ENCODE measurements at regions not wholly inside any gene's neighbourhood (a gene's known extent, or its start where the extent isn't known, plus 50 kb on each side); places are given as distances from the start of the nearest gene placed in this dataset.

DNA sequence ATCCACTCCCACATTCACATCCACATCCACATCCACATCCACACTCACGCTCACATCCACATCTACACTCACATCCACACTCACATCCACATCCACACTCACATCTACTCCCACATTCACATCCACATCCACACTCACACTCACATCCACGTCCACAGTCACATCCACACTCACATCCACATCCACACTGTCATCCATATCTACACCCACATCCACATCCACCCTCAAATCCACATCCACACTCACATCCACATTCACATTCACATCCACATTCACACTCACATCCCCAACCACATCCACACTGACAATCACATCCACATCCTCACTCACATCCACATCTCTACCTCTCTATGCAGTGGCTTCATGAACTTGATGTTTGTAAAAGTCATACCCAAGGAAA lies 190.5 kb downstream of the IRX1 start:
- Mint-ChIP-seq H3K36me3 (ENCODE audit: unreplicated experiment) (no peaks in the 10 kb centered on the region), H3K4me1 (ENCODE audit: low read depth, unreplicated experiment) (peaks cover 9% of the 10 kb centered on the region), H3K27me3 (ENCODE audit: unreplicated experiment) (no peaks in the 10 kb centered on the region), H3K9me3 (ENCODE audit: unreplicated experiment) (no peaks in the 10 kb centered on the region), H3K27ac (ENCODE audit: unreplicated experiment) (no peak overlapping the region), H3K4me3 (ENCODE audit: unreplicated experiment) (no peak overlapping the region)
- DNase-seq, result no peak
- TF ChIP-seq, protein P1, sequence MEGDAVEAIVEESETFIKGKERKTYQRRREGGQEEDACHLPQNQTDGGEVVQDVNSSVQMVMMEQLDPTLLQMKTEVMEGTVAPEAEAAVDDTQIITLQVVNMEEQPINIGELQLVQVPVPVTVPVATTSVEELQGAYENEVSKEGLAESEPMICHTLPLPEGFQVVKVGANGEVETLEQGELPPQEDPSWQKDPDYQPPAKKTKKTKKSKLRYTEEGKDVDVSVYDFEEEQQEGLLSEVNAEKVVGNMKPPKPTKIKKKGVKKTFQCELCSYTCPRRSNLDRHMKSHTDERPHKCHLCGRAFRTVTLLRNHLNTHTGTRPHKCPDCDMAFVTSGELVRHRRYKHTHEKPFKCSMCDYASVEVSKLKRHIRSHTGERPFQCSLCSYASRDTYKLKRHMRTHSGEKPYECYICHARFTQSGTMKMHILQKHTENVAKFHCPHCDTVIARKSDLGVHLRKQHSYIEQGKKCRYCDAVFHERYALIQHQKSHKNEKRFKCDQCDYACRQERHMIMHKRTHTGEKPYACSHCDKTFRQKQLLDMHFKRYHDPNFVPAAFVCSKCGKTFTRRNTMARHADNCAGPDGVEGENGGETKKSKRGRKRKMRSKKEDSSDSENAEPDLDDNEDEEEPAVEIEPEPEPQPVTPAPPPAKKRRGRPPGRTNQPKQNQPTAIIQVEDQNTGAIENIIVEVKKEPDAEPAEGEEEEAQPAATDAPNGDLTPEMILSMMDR (IDR thresholded peaks at IDR 0.05; ENCODE audit: partially characterized antibody, unreplicated experiment), result no peak

DNA sequence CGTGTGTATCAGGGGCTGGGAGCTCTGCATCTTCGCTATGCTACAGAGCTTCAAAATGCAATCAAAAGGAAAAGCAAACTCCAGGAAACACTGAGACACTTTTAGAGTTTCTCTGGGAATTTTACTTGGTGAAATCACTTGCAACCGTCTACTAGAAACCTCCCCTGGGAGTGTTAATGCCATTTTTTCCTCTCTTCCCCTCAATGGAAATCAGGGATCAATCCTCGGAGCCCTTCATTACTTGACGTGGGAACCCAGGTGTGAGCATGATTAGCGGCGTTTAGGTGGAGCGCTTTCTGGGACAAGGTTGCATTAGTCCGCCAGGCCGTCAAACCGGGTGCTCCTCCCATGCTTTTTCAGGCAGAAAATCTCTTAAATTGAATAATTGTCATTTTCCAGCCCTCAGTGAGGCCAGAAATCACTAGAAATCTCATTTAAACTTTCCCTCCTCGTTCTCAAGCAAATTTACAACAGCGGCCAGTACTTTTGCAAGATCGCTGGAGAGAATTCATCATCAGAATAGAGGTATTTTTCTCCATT lies 191.3 kb downstream of the IRX1 start:
- Mint-ChIP-seq H3K4me1 (ENCODE audit: low read depth, unreplicated experiment) (peaks cover 9% of the 10 kb centered on the region), H3K9me3 (ENCODE audit: unreplicated experiment) (no peaks in the 10 kb centered on the region), H3K27me3 (ENCODE audit: unreplicated experiment) (no peaks in the 10 kb centered on the region), H3K27ac (ENCODE audit: unreplicated experiment) (peak overlapping the region; percentile 11), H3K4me3 (ENCODE audit: unreplicated experiment) (peak overlapping the region; percentile 18), H3K36me3 (ENCODE audit: unreplicated experiment) (no peaks in the 10 kb centered on the region)
- TF ChIP-seq, protein P1 (IDR thresholded peaks at IDR 0.05; ENCODE audit: partially characterized antibody, unreplicated experiment), result no peak
- DNase-seq, result no peak

DNA sequence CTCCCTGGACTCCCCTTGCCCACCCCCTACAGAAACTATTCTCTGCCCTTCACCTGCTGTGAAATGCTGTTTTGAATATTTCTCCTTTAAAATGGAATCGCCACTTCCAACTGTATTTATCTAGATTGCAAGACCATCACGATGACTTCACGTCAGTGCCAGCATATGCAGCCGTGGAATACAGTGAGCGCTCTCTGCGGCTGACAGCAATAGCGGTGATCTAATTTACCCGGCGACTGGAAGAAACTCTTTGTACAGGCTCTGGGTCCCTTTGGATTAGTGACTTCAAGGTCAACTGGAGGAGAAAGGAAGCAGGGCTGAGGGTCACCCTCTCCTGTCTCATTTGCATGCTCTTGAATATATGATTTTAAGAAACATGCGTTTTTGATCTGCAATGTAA lies 192.0 kb downstream of the IRX1 start:
- H3K27ac Mint-ChIP-seq (ENCODE audit: unreplicated experiment), result no peak overlapping the region

GRCh38 chr5:3789519-3790193 lies 194.0 kb downstream of the IRX1 start:
- H3K27me3 Mint-ChIP-seq (ENCODE audit: unreplicated experiment), result no peaks in the 10 kb centered on the region
- no peak overlapping the region for H3K27ac Mint-ChIP-seq (ENCODE audit: unreplicated experiment)
- H3K4me1 Mint-ChIP-seq (ENCODE audit: low read depth, unreplicated experiment), result peaks cover 9% of the 10 kb centered on the region
- DNase-seq, result no peak
- no peaks in the 10 kb centered on the region for H3K9me3 Mint-ChIP-seq (ENCODE audit: unreplicated experiment)
- TF ChIP-seq, protein P1 (IDR thresholded peaks at IDR 0.05; ENCODE audit: partially characterized antibody, unreplicated experiment), result no peak
- H3K36me3 Mint-ChIP-seq (ENCODE audit: unreplicated experiment), result peaks cover 5% of the 10 kb centered on the region
- no peak overlapping the region for H3K4me3 Mint-ChIP-seq (ENCODE audit: unreplicated experiment)

More for the DNA sequence above, 192.0 kb downstream of the IRX1 start:
- TF ChIP-seq, protein P1 (IDR thresholded peaks at IDR 0.05; ENCODE audit: partially characterized antibody, unreplicated experiment), result no peak
- peak overlapping the region; percentile 18 for H3K4me3 Mint-ChIP-seq (ENCODE audit: unreplicated experiment)
- H3K4me1 Mint-ChIP-seq (ENCODE audit: low read depth, unreplicated experiment), result peaks cover 9% of the 10 kb centered on the region
- H3K9me3 Mint-ChIP-seq (ENCODE audit: unreplicated experiment), result no peaks in the 10 kb centered on the region
- no peak for DNase-seq
- no peaks in the 10 kb centered on the region for H3K27me3 Mint-ChIP-seq (ENCODE audit: unreplicated experiment)
- no peaks in the 10 kb centered on the region for H3K36me3 Mint-ChIP-seq (ENCODE audit: unreplicated experiment)

DNA sequence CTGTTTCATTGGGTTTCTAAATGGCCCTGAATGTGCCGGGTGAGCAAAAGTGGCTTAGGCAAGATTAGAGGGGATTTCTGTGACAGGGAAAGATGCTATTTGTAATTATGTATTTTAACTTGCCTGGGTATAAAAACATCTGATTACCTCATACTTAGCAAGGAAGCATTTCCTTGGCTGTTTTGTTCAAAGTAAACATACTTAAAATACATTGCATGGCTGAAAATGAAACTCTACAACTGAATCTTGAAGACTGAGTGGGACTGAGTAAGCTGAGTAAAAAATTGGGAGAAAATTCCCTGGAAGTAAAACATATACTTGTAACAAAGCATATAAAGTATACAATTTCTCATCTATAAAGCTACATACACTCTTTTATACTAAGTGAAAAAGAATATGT lies 197.5 kb downstream of the IRX1 start:
- TF ChIP-seq, protein P1 (IDR thresholded peaks at IDR 0.05; ENCODE audit: partially characterized antibody, unreplicated experiment), result no peak
- Mint-ChIP-seq H3K4me1 (ENCODE audit: low read depth, unreplicated experiment) (no peaks in the 10 kb centered on the region), H3K9me3 (ENCODE audit: unreplicated experiment) (peaks cover 2% of the 10 kb centered on the region), H3K36me3 (ENCODE audit: unreplicated experiment) (peaks cover 5% of the 10 kb centered on the region), H3K4me3 (ENCODE audit: unreplicated experiment) (no peak overlapping the region), H3K27me3 (ENCODE audit: unreplicated experiment) (no peaks in the 10 kb centered on the region), H3K27ac (ENCODE audit: unreplicated experiment) (no peak overlapping the region)
- DNase-seq, result no peak

Measured in glutamatergic neuron (in vitro differentiated cells).